ENCODE measurements at regions not wholly inside any gene's neighbourhood (a gene's known extent, or its start where the extent isn't known, plus 50 kb on each side); places are given as distances from the start of the nearest gene placed in this dataset.
"Not testable (repeated sequence)": the region's sequence is repeated elsewhere in the genome, so short reads cannot be mapped to it uniquely, and the experiment has no call there.

DNA sequence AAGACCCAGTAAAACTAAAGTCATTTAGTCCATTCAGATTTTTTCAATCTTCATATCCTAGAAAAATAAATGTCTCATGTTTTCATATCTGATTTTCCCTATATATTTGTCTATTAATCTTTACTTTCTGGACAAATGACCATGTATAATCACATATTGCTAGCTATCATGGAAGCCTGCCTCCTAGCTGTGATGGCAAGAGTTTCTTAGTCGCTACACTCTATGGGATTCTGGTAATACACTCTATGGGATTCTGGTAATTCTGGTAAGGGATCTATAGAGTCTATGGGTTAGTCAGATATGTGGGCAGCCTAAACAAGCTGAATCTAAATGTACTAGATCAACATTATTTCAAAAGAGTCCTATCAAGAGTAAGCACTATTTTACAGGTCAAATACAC lies 198.7 kb upstream of the LHX8 start:
- ATAC-seq (no peak), DNase-seq (no peak)
- intact Hi-C loops (cut with micrococcal nuclease), result loop anchor here (5.0 kb wide), 1 partner anchor 88 kb away; no protein-coding TSS in a partner anchor

GRCh38 chr1:74937176-74937575 lies 197.0 kb upstream of the LHX8 start:
- ATAC-seq (no peak), DNase-seq (no peak)
- intact Hi-C loops (cut with micrococcal nuclease), result loop anchor here (5.0 kb wide), 1 partner anchor 90 kb away; no protein-coding TSS in a partner anchor

GRCh38 chr1:74943046-74943445 lies 191.1 kb upstream of the LHX8 start:
- DNase-seq, result no peak
- ATAC-seq, result no peak
- intact Hi-C loops (cut with micrococcal nuclease), result no loop called here

- ATAC-seq, result no peak
- intact Hi-C loops (cut with micrococcal nuclease), result no loop called here
Measured at GRCh38 chr1:74946388-74946787, 187.8 kb upstream of the LHX8 start.

DNA sequence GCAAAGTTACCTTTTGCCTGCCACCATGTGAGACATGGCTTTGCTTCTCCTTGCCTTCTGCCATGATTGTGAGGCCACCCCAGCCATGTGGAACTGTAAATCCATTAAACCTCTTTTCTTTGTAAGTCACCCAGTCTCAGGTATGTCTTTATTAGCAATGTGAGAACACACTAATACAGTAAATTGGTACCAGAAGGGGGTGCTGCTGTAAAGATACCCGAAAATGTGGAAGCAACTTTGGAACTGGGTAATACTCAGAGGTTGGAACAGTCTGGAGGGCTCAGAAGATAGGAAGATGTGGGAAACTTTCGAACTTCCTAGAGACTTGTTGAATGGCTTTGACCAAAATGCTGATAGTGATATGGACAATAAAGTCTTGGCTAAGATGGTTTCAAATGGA lies 184.8 kb upstream of the LHX8 start:
- intact Hi-C loops (cut with micrococcal nuclease); DNase-seq; ATAC-seq: not testable (repeated sequence)

More at GRCh38 chr1:74946388-74946787, 187.8 kb upstream of the LHX8 start:
- DNase-seq, result no peak

DNA sequence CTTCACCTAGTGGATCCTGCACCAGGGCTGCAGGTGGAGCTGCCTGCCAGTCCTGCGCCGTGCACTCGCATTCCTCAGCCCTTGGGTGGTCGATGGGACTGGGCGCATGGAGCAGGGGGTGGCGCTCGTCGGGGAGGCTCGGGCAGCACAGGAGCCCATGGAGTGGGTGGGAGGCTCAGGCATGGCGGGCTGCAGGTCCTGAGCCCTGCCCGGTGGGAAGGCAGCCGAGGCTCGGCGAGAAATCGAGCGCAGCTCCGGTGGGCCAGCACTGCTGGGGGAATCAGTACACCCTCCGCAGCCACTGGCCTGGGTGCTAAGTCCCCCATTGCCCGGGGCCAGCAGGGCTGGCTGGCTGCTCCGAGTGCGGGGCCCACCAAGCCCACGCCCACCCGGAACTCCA lies 182.2 kb upstream of the LHX8 start:
- intact Hi-C loops (cut with micrococcal nuclease); ATAC-seq; DNase-seq: not testable (repeated sequence)

- no peak for ATAC-seq
- intact Hi-C loops (cut with micrococcal nuclease), result no loop called here
- no peak for DNase-seq
Measured at GRCh38 chr1:74952786-74953185, 181.4 kb upstream of the LHX8 start.

DNA sequence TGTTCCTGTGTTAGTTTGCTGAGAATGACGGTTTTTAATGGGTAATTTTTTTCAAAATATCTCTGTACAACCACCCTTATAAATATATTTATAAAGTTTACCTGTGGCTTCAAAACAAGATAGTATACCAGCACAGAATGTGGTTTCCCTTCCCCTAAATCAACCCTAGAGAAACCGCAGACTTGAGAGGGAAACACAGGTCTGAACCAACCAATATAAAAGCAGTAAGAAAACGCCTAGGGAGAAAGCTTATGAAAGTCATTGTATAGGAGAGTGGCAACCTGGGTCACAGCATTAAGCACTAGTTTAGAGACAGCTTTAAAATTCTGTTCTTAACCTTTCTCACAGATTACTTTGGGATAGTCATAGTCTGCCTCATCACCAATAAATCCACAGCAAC lies 180.6 kb upstream of the LHX8 start:
- ATAC-seq (no peak), DNase-seq (no peak)
- intact Hi-C loops (cut with micrococcal nuclease), result no loop called here

GRCh38 chr1:74963120-74963519 lies 171.1 kb upstream of the LHX8 start:
- intact Hi-C loops (cut with micrococcal nuclease), result no loop called here
- ATAC-seq (no peak), DNase-seq (no peak)

GRCh38 chr1:74964508-74965102 lies 169.6 kb upstream of the LHX8 start:
- intact Hi-C loops (cut with micrococcal nuclease), result no loop called here

GRCh38 chr1:74969566-74970135 lies 164.5 kb upstream of the LHX8 start:
- intact Hi-C loops (cut with micrococcal nuclease), result no loop called here
- DNase-seq, result no peak
- ATAC-seq, result no peak

More at GRCh38 chr1:74964508-74965102, 169.6 kb upstream of the LHX8 start:
- no peak for ATAC-seq
- DNase-seq, result peak; percentile 31

- intact Hi-C loops (cut with micrococcal nuclease), result no loop called here
- DNase-seq (no peak), ATAC-seq (no peak)
Measured at GRCh38 chr1:74971982-74972381, 162.2 kb upstream of the LHX8 start.

DNA sequence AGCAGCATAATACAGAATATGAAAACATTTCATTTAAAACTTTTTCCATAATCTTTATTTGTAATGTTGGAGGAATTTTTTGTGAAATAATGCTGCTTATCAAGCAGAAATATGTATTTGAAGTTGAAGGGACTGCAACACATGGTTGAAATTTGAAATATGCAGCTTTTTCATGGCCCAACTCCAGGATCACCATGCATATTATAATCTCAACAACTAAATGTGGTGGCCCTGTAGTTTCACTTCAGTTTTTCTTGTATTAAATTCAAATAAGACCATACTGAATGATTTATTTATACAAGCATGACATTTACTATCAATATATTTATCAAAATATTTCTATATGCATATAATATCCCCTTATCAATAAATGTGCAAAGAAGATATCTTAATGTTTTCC lies 157.7 kb upstream of the LHX8 start:
- no peak for DNase-seq
- no peak for ATAC-seq
- intact Hi-C loops (cut with micrococcal nuclease), result no loop called here

DNA sequence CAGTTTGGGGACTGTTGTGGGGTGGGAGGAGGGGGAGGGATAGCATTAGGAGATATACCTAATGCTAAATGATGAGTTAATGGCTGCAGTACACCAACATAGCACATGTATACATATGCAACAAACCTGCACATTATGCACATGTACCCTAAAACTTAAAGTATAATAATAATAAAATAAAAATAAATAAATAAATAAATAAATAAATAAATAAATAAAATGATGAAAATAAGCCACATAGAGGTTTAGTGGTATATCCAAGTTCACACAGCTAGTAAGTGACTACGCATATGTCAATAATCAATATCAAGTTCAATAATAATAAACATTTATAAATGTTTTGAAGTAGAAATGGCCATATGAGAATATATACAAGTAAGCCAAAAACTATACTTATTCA lies 141.7 kb upstream of the LHX8 start:
- DNase-seq; ATAC-seq; intact Hi-C loops (cut with micrococcal nuclease): not testable (repeated sequence)

GRCh38 chr1:74995821-74996220 lies 138.4 kb upstream of the LHX8 start:
- no peak for DNase-seq
- no peak for ATAC-seq
- intact Hi-C loops (cut with micrococcal nuclease), result no loop called here

- DNase-seq (no peak), ATAC-seq (no peak)
- intact Hi-C loops (cut with micrococcal nuclease), result no loop called here
Measured at GRCh38 chr1:75010547-75010946, 123.6 kb upstream of the LHX8 start.

DNA sequence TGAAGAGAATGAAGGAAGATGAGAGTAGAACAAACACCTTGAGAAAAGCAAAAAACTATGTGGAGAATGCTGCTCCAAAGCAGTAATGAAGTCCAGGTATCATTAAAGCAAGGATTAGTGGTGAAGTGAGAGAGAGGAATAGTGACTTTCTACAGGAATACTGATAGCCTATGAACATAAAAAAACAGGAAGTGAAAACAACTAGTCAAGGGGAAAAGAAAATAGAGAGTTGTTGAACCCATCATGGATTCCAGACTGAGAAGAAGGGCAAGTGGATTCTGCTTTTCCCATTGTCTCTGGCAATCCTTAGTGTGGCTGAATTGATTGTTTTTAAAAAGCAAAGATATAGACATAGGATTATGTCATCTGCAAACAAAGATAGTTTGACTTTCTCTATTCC lies 119.9 kb upstream of the LHX8 start:
- DNase-seq (no peak), ATAC-seq (no peak)
- intact Hi-C loops (cut with micrococcal nuclease), result no loop called here

- intact Hi-C loops (cut with micrococcal nuclease), result no loop called here
- ATAC-seq, result no peak
- DNase-seq, result no peak
Measured at GRCh38 chr1:75023005-75023404, 111.2 kb upstream of the LHX8 start.

- intact Hi-C loops (cut with micrococcal nuclease), result no loop called here
- DNase-seq (no peak), ATAC-seq (no peak)
Measured at GRCh38 chr1:75034376-75034775, 99.8 kb upstream of the LHX8 start.

GRCh38 chr1:75035536-75035935 lies 98.7 kb upstream of the LHX8 start:
- intact Hi-C loops (cut with micrococcal nuclease), result no loop called here
- ATAC-seq, result no peak
- no peak for DNase-seq

DNA sequence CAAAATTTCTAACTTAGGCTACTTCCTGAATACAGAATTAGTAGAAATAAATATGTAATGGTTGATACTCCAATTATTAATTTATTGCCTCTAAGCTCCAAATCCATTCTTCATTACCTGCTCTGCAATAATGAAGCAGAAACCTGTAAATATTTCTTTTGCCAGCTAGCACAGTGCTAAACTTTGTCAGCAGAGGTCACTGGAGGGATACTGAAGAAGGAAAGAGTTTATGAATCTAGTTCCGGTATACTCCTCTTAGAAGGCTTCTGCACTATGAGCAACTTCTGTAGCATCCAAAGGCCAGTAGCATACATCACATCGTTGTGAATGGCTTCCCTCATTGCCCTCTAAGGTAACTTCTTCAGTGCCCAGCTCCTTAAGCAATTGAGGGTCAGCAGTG lies 81.0 kb upstream of the LHX8 start:
- DNase-seq (no peak), ATAC-seq (no peak)
- intact Hi-C loops (cut with micrococcal nuclease), result no loop called here

All from left ventricle myocardium superior (tissue), 1 donor.